ENCODE measurements at regions not wholly inside any gene's neighbourhood (a gene's known extent, or its start where the extent isn't known, plus 50 kb on each side); places are given as distances from the start of the nearest gene placed in this dataset.

GRCh38 chr11:104529906-104530305 lies 366.0 kb upstream of the PDGFD start:
- DNase-seq (ENCODE audit: low read depth in 3 of 3), result no peak

GRCh38 chr11:104529213-104529612 lies 365.3 kb upstream of the PDGFD start:
- DNase-seq (ENCODE audit: low read depth in 3 of 3), result no peak

- no peak for DNase-seq (ENCODE audit: low read depth in 3 of 3)
Measured at GRCh38 chr11:104526006-104526405, 362.1 kb upstream of the PDGFD start.

GRCh38 chr11:104525416-104525815 lies 361.5 kb upstream of the PDGFD start:
- DNase-seq (ENCODE audit: low read depth in 3 of 3), result no peak

GRCh38 chr11:104524254-104524653 lies 360.3 kb upstream of the PDGFD start:
- no peak for DNase-seq (ENCODE audit: low read depth in 3 of 3)

- DNase-seq (ENCODE audit: low read depth in 3 of 3), result no peak
Measured at GRCh38 chr11:104523611-104524010, 359.7 kb upstream of the PDGFD start.

GRCh38 chr11:104522650-104523049 lies 358.7 kb upstream of the PDGFD start:
- no peak for DNase-seq (ENCODE audit: low read depth in 3 of 3)

GRCh38 chr11:104522123-104522522 lies 358.2 kb upstream of the PDGFD start:
- no peak for DNase-seq (ENCODE audit: low read depth in 3 of 3)

GRCh38 chr11:104510169-104510568 lies 346.2 kb upstream of the PDGFD start:
- DNase-seq (ENCODE audit: low read depth in 3 of 3), result no peak

GRCh38 chr11:104490182-104490581 lies 326.2 kb upstream of the PDGFD start:
- DNase-seq (ENCODE audit: low read depth in 3 of 3), result no peak

- DNase-seq (ENCODE audit: low read depth in 3 of 3), result no peak
Measured at GRCh38 chr11:104488561-104488960, 324.6 kb upstream of the PDGFD start.

GRCh38 chr11:104487046-104487806 lies 323.3 kb upstream of the PDGFD start:
- no peak for DNase-seq (ENCODE audit: low read depth in 3 of 3)

- DNase-seq (ENCODE audit: low read depth in 3 of 3), result no peak
Measured at GRCh38 chr11:104484804-104485554, 321.0 kb upstream of the PDGFD start.

GRCh38 chr11:104476898-104477297 lies 313.0 kb upstream of the PDGFD start:
- no peak for DNase-seq (ENCODE audit: low read depth in 3 of 3)

GRCh38 chr11:104476454-104476853 lies 312.5 kb upstream of the PDGFD start:
- DNase-seq (ENCODE audit: low read depth in 3 of 3), result no peak

GRCh38 chr11:104467404-104467803 lies 303.5 kb upstream of the PDGFD start:
- no peak for DNase-seq (ENCODE audit: low read depth in 3 of 3)

GRCh38 chr11:104465321-104465720 lies 301.4 kb upstream of the PDGFD start:
- no peak for DNase-seq (ENCODE audit: low read depth in 3 of 3)

- no peak for DNase-seq (ENCODE audit: low read depth in 3 of 3)
Measured at GRCh38 chr11:104464691-104465090, 300.7 kb upstream of the PDGFD start.

- DNase-seq (ENCODE audit: low read depth in 3 of 3), result no peak
Measured at GRCh38 chr11:104462341-104462740, 298.4 kb upstream of the PDGFD start.

- DNase-seq (ENCODE audit: low read depth in 3 of 3), result no peak
Measured at GRCh38 chr11:104451197-104451893, 287.4 kb upstream of the PDGFD start.

GRCh38 chr11:104443387-104443786 lies 279.4 kb upstream of the PDGFD start:
- no peak for DNase-seq (ENCODE audit: low read depth in 3 of 3)

GRCh38 chr11:104442321-104442720 lies 278.4 kb upstream of the PDGFD start:
- no peak for DNase-seq (ENCODE audit: low read depth in 3 of 3)

GRCh38 chr11:104435494-104435893 lies 271.5 kb upstream of the PDGFD start:
- no peak for DNase-seq (ENCODE audit: low read depth in 3 of 3)

All from stimulated activated CD4-positive, alpha-beta T cell treated with anti-CD3 and anti-CD28 coated beads, TNF-alpha, amount 100 ng/mL, for 4 hours (primary cell).